Stimulated activated naive B cell treated with anti-CD40 and anti-IgM and Interleukin-4, amounts not matched to agents 10 μg/mL and 1 μg/mL and 100 μg/mL, for 72 hours (primary cell): ENCODE measurements at regions not wholly inside any gene's neighbourhood (a gene's known extent, or its start where the extent isn't known, plus 50 kb on each side); places are given as distances from the start of the nearest gene placed in this dataset.
"Not testable (repeated sequence)": the region's sequence is repeated elsewhere in the genome, so short reads cannot be mapped to it uniquely, and the experiment has no call there.

ENCODE experiments used
- ATAC-seq, 2 donors: fragments of 150-1000 bp; cut with Tn5 transposase; replicated peaks; 2 replicates each; pipeline ENCODE4 v1.10.0; 2021; ENCODE audit warnings: moderate library complexity in 1 of 2
- DNase-seq: peaks from one replicate; pipeline ENCODE4 v3.0.0; 2021
- H3K27ac Mint-ChIP-seq: one replicate; pipeline ENCODE4 v1.8.0; 2022; ENCODE audit warnings: mild to moderate bottlenecking, mixed read lengths
- H3K27me3 Mint-ChIP-seq, 2 donors: one replicate each; pipeline ENCODE4 v1.8.0; 2022; ENCODE audit warnings: mixed read lengths in 2 of 2
- H3K36me3 Mint-ChIP-seq, 2 donors: one replicate each; pipeline ENCODE4 v1.8.0; 2022; ENCODE audit warnings: mixed read lengths in 2 of 2, mild to moderate bottlenecking in 1 of 2
- H3K4me1 Mint-ChIP-seq, 2 donors: one replicate each; pipeline ENCODE4 v1.8.0; 2022; ENCODE audit warnings: mixed read lengths in 2 of 2, mild to moderate bottlenecking in 1 of 2
- H3K4me3 Mint-ChIP-seq, 2 donors: one replicate each; pipeline ENCODE4 v1.8.0; 2022; ENCODE audit warnings: mild to moderate bottlenecking in 2 of 2, mixed read lengths in 2 of 2, moderate library complexity in 1 of 2
- H3K9me3 Mint-ChIP-seq, 2 donors: one replicate each; pipeline ENCODE4 v1.8.0; 2022; ENCODE audit warnings: mixed read lengths in 2 of 2, mild to moderate bottlenecking in 1 of 2

DNA sequence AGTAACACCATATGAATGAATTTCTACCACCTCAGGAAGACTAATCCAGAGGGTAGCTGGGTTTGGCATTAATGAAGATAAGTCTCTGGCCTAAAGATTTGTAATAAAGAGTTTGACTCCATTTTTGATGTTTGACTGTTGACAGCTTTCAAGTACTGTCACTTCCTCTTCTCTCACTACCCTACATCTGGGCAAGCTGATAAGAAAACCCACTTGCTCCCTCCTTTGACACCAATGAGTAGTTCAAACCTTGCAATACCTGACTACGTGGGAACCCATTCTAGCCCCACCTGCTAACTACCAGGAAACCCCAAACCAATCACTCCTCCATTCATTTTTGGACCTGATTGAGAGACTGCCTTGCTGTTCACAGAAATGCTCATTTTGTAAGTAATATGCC, 621.5 kb downstream of the TENT5A start:
- H3K36me3 Mint-ChIP-seq, result no peaks in the 10 kb centered on the region
- no peaks in the 10 kb centered on the region for H3K9me3 Mint-ChIP-seq
- no peak overlapping the region for H3K4me3 Mint-ChIP-seq
- DNase-seq (no peak), ATAC-seq (no peak)
- no peaks in the 10 kb centered on the region for H3K27me3 Mint-ChIP-seq
- no peaks in the 10 kb centered on the region for H3K4me1 Mint-ChIP-seq
- H3K27ac Mint-ChIP-seq, result no peak overlapping the region

DNA sequence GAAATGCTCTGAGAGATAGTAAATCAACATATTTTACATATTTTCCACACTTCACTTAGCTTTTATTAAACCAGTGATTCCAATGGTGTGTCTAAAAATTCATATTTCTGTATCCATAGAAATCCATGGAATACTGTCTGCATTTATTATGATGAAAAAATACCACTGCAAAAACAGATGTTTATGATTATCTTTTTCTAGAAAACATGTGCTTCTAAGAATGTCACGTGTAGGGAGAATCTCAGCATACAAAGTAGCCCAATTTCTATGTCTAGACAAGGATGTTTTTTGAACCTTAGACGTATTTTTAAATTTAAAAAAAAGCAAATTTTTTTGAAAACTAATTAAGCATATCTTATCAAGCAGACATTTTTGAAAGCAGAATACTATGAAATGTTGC, 622.4 kb downstream of the TENT5A start:
- Mint-ChIP-seq H3K4me1 (no peaks in the 10 kb centered on the region), H3K27me3 (no peaks in the 10 kb centered on the region), H3K27ac (no peak overlapping the region), H3K36me3 (no peaks in the 10 kb centered on the region), H3K4me3 (no peak overlapping the region), H3K9me3 (no peaks in the 10 kb centered on the region)
- DNase-seq, result no peak
- ATAC-seq, result no peak

DNA sequence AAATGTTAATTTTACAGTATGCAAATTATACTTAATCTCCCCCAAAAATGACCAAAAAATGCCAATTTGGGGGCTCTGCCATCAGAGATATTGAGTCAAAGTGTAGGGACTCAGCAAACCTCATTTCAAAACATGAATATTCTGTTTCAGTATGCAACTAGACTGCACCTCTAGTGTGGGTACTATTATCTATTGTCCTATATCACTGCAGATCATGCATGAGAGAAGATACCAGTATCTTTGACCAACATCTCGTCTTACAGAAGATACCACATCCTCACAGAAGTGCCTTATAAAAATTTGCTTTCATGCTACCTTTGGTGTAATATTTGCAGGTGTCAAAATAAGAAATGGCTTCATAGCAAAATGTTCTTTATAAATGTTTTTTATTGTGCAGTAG, 623.8 kb downstream of the TENT5A start:
- DNase-seq, result no peak
- Mint-ChIP-seq H3K27me3 (no peaks in the 10 kb centered on the region), H3K27ac (no peak overlapping the region), H3K4me1 (no peaks in the 10 kb centered on the region), H3K36me3 (no peaks in the 10 kb centered on the region), H3K9me3 (no peaks in the 10 kb centered on the region), H3K4me3 (no peak overlapping the region)
- ATAC-seq, result no peak

DNA sequence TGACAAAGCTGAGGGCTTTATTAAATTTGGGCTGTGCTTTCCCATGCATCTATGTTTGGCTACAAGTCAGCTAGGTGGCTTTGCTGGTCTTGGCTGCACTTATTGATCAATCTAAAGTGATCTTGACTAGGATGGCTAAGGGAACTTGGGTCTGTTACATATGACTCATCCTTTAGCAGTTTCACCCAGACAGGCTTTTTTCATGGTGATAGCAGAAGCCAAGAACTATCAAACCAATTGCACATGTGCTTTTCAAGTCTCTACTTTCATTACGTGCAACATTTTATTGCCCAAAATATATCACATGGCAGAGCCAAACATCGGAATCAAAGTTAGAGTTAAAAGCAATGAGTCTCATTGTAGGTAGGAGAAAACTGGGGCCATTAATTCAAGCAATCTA, 626.3 kb downstream of the TENT5A start:
- H3K4me1 Mint-ChIP-seq, result no peaks in the 10 kb centered on the region
- H3K9me3 Mint-ChIP-seq, result no peaks in the 10 kb centered on the region
- no peaks in the 10 kb centered on the region for H3K27me3 Mint-ChIP-seq
- DNase-seq, result no peak
- no peak overlapping the region for H3K27ac Mint-ChIP-seq
- no peak for ATAC-seq
- no peaks in the 10 kb centered on the region for H3K36me3 Mint-ChIP-seq
- no peak overlapping the region for H3K4me3 Mint-ChIP-seq

DNA sequence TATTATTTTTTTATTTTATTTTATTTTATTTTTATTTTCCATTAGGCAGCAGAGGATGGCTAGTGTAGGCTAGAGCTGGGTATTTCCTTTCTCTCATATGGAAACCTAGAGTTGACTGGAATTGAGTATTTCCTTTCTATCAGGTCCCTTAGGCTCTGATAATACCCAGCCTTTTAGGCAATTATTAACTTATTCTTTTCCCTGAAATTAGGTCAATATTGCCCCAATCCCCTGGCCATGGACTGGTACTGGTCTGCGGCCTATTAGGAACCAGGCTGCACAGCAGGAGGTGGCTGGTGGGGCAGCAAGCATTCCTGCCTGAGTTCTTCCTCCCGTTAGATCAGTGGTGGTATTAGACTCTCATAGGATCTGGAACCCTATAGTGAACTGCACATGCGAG, 632.2 kb downstream of the TENT5A start:
- Mint-ChIP-seq H3K4me3 (no peak overlapping the region), H3K4me1 (no peaks in the 10 kb centered on the region), H3K36me3 (no peaks in the 10 kb centered on the region), H3K27ac (no peak overlapping the region), H3K27me3 (no peaks in the 10 kb centered on the region), H3K9me3 (peaks cover 0 to 10% of the 10 kb centered on the region in 2 donors)
- ATAC-seq (no peak), DNase-seq (no peak)

DNA sequence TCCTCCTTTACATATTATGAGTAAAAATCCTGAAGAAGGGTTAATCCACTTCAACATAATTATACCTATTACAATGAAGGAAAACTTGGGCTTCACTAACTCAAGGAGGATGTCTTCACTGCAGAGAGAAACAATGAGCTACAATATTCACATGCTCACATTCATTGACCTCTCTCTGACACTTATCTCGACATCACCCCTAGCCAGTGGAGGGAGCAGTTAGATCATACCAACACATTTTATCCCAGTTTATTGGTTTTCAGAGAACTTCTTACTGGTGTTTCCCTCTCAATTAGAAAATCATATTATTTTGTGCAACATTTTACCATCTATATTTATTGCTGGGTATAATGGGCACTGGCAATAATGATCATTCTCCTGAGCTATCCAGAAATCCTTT, 646.5 kb downstream of the TENT5A start:
- H3K4me1 Mint-ChIP-seq, result no peaks in the 10 kb centered on the region
- no peaks in the 10 kb centered on the region for H3K27me3 Mint-ChIP-seq
- no peak overlapping the region for H3K27ac Mint-ChIP-seq
- ATAC-seq (no peak), DNase-seq (no peak)
- H3K36me3 Mint-ChIP-seq, result no peaks in the 10 kb centered on the region
- H3K9me3 Mint-ChIP-seq, result peaks cover 0 to 3% of the 10 kb centered on the region in 2 donors
- no peak overlapping the region for H3K4me3 Mint-ChIP-seq

DNA sequence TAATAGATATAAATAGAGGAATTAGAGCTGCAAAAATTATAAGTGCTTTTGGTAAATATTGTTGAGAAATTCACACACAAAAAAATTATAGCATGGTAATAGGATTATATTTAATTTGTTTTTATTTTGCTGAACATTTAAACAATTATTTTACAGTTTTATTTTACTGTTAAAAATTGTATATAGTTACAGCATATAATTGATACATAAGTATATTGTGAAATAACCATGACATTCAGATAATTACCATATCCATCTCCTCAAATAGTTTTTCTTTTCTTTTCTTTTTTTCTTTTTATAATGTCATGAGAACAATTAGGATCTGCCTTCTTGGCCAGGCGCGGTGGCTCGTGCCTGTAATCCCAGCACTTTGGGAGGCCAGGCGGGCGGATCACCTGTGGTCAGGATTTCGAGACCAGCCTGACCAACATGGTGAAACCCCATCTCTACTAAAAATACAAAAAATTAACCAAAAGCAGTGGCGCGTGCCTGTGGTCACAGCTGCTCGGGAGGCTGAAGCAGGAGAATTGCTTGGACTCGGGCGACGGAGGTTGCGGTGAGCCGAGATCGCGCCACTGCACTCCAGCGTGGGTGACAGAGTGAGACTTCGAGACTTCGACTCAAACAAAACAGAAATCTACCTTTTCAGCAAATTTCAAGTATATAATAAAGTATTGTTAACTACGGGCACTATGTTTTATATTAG, 654.2 kb downstream of the TENT5A start:
- Mint-ChIP-seq H3K4me1 (no peaks in the 10 kb centered on the region), H3K27me3 (no peaks in the 10 kb centered on the region), H3K27ac (no peak overlapping the region), H3K4me3 (no peak overlapping the region), H3K9me3 (peaks cover 0 to 3% of the 10 kb centered on the region in 2 donors), H3K36me3 (no peaks in the 10 kb centered on the region)
- ATAC-seq (no peak), DNase-seq (no peak)

DNA sequence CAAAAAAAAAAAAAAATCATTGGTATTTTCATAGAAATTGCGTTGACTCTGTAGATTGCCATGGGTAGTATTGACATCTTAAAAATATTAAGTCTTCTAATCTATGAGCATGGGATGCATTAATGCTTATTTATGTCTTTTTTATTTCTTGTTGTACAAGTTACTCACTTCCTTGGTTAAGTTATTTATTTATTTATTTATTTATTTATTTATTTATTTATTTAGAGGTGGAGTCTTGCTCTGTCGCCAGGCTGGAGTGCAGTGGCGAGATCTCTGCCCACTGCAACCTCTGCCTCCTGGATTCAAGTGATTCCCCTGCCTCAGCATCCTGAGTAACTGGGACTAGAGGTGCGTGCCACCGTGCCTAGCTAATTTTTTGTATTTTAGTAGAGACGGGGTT, 656.0 kb downstream of the TENT5A start:
- H3K9me3 Mint-ChIP-seq, H3K27ac Mint-ChIP-seq, H3K4me1 Mint-ChIP-seq, ATAC-seq, DNase-seq, H3K4me3 Mint-ChIP-seq, H3K27me3 Mint-ChIP-seq, H3K36me3 Mint-ChIP-seq: not testable (repeated sequence)

DNA sequence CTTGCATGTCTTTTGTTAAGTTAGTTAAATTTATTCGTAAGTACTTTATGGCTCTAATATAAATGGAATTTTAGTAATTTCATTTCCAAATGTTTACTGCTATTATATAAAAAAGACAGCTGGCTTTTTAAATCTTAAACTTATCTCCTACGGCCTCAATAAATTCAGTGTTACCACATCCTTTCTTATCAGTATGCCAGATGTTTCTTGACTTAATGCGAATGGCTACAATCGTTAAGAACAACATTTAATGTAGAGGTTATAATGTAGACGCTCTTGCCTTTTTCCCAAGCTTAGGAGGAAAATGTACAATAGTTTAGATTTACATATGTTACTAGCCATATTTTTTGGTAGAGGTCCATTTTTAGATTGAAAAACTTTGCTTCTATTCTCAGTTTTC, 659.4 kb downstream of the TENT5A start:
- H3K36me3 Mint-ChIP-seq, result no peaks in the 10 kb centered on the region
- no peaks in the 10 kb centered on the region for H3K27me3 Mint-ChIP-seq
- DNase-seq, result no peak
- no peak for ATAC-seq
- no peak overlapping the region for H3K27ac Mint-ChIP-seq
- no peaks in the 10 kb centered on the region for H3K9me3 Mint-ChIP-seq
- H3K4me1 Mint-ChIP-seq, result no peaks in the 10 kb centered on the region
- H3K4me3 Mint-ChIP-seq, result no peak overlapping the region

DNA sequence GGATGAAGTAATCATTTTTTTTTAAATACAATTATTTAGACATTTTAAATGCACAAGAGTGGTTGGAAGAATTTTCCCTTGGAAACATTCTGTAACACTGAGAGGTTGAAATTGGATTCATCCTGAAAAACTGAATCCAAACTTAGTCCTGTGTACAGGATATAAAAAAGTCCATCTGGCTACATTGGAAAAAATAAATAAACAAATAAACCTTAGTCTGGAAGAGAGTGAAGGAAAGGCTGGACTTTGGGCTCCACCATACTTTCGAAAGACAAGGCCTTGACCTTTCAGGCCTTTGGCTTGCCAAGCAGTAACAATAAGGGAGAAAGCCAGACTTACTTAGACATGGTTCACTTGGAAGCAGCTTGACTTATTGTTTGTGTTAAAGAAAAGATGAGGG, 664.3 kb downstream of the TENT5A start:
- no peaks in the 10 kb centered on the region for H3K36me3 Mint-ChIP-seq

DNA sequence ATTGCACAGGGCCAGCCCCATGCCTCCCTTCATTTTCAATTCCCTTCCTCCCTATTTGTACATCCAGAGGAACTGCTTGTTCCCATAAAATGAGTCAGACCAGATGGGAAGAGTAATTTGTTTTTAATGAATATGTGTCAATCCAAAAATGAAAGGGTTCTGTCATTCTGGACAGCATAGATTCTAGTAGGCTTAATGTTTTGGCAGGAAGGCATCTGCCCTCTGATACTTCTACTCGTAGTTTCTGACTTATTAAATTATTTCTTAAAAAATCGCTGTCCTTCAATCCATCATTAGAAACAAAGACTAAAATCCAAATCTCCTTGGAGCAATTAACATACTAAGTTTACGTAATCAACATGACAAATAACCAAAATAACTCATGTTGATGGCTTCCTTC, 665.5 kb downstream of the TENT5A start:
- Mint-ChIP-seq H3K9me3 (no peaks in the 10 kb centered on the region), H3K36me3 (no peaks in the 10 kb centered on the region), H3K4me1 (no peaks in the 10 kb centered on the region), H3K27ac (no peak overlapping the region), H3K27me3 (no peaks in the 10 kb centered on the region), H3K4me3 (no peak overlapping the region)
- no peak for ATAC-seq
- DNase-seq, result no peak

More for the DNA sequence above, 664.3 kb downstream of the TENT5A start:
- H3K4me3 Mint-ChIP-seq, result no peak overlapping the region
- H3K27ac Mint-ChIP-seq, result no peak overlapping the region
- H3K9me3 Mint-ChIP-seq, result no peaks in the 10 kb centered on the region
- no peak for DNase-seq
- no peak for ATAC-seq
- H3K4me1 Mint-ChIP-seq, result no peaks in the 10 kb centered on the region
- H3K27me3 Mint-ChIP-seq, result no peaks in the 10 kb centered on the region

DNA sequence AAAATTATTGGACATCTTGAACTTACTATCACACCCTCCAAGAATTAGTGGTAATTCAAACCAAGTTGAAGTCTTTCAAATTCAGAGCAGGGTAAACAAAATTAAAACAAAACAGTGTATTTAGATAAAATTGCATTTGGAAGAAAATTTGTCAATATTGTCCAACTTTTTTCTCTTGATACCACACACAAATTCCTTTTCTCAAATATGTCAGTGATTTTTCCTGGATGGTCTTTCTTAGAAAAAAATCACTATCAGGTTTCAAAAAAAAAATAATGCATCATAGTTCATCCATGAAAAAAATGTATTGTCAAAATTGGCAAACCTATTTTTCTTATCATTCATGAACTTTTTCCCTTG, 667.1 kb downstream of the TENT5A start:
- DNase-seq (no peak), ATAC-seq (no peak)
- no peak overlapping the region for H3K27ac Mint-ChIP-seq
- H3K4me3 Mint-ChIP-seq, result no peak overlapping the region
- H3K9me3 Mint-ChIP-seq, result no peaks in the 10 kb centered on the region
- H3K4me1 Mint-ChIP-seq, result no peaks in the 10 kb centered on the region
- no peaks in the 10 kb centered on the region for H3K27me3 Mint-ChIP-seq
- H3K36me3 Mint-ChIP-seq, result no peaks in the 10 kb centered on the region

DNA sequence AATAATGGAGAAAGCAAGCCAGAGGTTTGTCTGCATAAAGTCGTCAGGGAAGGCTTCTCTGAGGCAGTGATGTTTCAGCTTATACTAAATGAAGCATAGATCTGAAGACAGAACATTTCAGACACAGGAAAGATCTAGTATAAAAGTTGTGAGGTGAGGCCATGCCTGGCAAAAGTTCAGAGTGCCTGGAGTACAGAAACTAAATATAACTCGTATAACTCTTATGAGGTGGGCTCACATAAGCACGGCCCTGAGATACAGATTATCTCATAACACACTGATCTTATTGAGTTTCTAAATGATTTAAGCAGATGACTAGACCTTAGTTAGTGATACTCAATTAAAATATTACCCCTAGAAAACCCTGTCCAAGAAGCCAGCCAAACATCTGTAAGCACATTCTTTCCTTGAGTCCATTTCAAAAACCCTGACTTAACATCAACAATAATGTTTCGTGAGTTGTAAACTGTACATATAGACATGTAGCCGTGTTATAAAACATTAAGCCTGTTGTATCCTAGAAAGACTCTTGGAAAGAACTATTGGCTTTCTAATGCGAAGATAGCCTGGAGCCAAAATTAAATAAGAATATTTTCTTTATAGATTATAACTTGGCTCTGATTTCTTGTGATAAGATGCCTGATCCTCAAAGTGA, 667.6 kb downstream of the TENT5A start:
- no peaks in the 10 kb centered on the region for H3K4me1 Mint-ChIP-seq
- no peaks in the 10 kb centered on the region for H3K36me3 Mint-ChIP-seq
- H3K27ac Mint-ChIP-seq, result no peak overlapping the region
- no peaks in the 10 kb centered on the region for H3K9me3 Mint-ChIP-seq
- DNase-seq (no peak), ATAC-seq (no peak)
- H3K4me3 Mint-ChIP-seq, result no peak overlapping the region
- H3K27me3 Mint-ChIP-seq, result no peaks in the 10 kb centered on the region

DNA sequence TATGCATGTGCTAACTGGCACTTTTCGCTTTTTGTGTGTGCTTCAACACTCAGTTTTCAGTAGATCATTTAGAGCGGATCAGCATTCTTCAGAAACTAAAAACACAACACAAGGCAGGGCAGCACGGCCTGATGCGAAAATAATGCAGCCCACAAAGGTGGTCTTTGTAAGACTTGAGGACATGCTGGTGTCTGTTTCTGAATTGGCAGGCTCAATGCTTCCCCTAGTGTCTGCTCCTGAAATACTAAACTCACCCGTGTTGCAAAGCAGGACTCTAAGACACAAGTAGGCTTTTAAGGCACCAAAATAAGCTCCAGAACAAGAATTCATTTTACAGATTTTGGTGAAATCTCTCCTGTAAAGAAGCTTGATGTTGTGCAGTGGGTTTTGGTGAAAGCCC, 676.5 kb downstream of the TENT5A start:
- no peaks in the 10 kb centered on the region for H3K4me1 Mint-ChIP-seq
- DNase-seq, result no peak

DNA sequence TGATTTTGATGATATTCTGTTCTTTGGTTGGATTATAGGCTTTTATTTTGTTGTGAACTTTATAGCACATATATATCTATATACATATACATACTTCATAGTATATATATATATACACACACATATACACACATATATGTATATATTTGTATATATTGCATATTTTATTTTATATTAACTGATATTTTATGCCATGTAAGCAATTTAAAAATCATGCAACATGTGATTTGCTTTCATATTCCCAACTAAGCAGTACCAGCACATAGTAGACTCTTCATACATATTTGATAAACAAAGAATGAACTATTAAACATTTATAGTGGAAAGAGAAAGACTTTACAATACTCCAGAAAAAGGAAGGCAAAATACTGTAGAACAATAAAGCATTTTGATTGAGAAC, 679.2 kb downstream of the TENT5A start:
- no peaks in the 10 kb centered on the region for H3K36me3 Mint-ChIP-seq
- no peak overlapping the region for H3K4me3 Mint-ChIP-seq
- ATAC-seq (no peak), DNase-seq (no peak)
- H3K27ac Mint-ChIP-seq, result no peak overlapping the region
- H3K27me3 Mint-ChIP-seq, result no peaks in the 10 kb centered on the region
- H3K4me1 Mint-ChIP-seq, result no peaks in the 10 kb centered on the region
- peaks cover 0 to 2% of the 10 kb centered on the region in 2 donors for H3K9me3 Mint-ChIP-seq

More for the DNA sequence above, 676.5 kb downstream of the TENT5A start:
- no peak for ATAC-seq
- Mint-ChIP-seq H3K4me3 (no peak overlapping the region), H3K27ac (no peak overlapping the region), H3K9me3 (no peaks in the 10 kb centered on the region), H3K27me3 (no peaks in the 10 kb centered on the region), H3K36me3 (no peaks in the 10 kb centered on the region)
